Hepatocyte (in vitro differentiated cells): ENCODE measurements at regions not wholly inside any gene's neighbourhood (a gene's known extent, or its start where the extent isn't known, plus 50 kb on each side); places are given as distances from the start of the nearest gene placed in this dataset.

Experiments used
- DNase-seq: peaks from one replicate; pipeline ENCODE4 v3.0.0-alpha.2; 2016; ENCODE audit warnings: low spot score
- H2AFZ ChIP-seq: fragments of 200-600 bp; sonication (generic); 2 replicates; pipeline ENCODE4 v1.6.0; 2016; ENCODE audit warnings: antibody characterized with exemption, mild to moderate bottlenecking
- H3K27ac ChIP-seq: fragments of 200-600 bp; sonication (generic); 2 replicates; pipeline ENCODE4 v1.5.1; 2016; ENCODE audit warnings: mild to moderate bottlenecking
- H3K27me3 ChIP-seq: fragments of 200-600 bp; sonication (generic); 2 replicates; pipeline ENCODE4 v1.6.1; 2016
- H3K36me3 ChIP-seq: fragments of 200-600 bp; sonication (generic); replicated peaks from 2 replicates; pipeline ENCODE4 v1.5.1; 2016; ENCODE audit warnings: low read depth; ENCODE audit not compliant: insufficient read depth
- H3K4me1 ChIP-seq: fragments of 200-600 bp; sonication (generic); 2 replicates; pipeline ENCODE4 v1.5.1; 2016; ENCODE audit warnings: mild to moderate bottlenecking, moderate library complexity; ENCODE audit not compliant: insufficient read depth
- H3K4me2 ChIP-seq: fragments of 200-600 bp; sonication (generic); 2 replicates; pipeline ENCODE4 v1.6.0; 2016
- H3K4me3 ChIP-seq: fragments of 200-600 bp; sonication (generic); 2 replicates; pipeline ENCODE4 v1.5.1; 2016; ENCODE audit warnings: mild to moderate bottlenecking
- H3K79me2 ChIP-seq: fragments of 200-600 bp; sonication (generic); 2 replicates; pipeline ENCODE4 v1.6.0; 2017; ENCODE audit warnings: mild to moderate bottlenecking
- H3K9me2 ChIP-seq: fragments of 200-600 bp; sonication (generic); replicated peaks from 2 replicates; pipeline ENCODE4 v1.6.0; 2017; ENCODE audit warnings: mild to moderate bottlenecking; ENCODE audit not compliant: insufficient read depth
- H3K9me3 ChIP-seq: fragments of 200-600 bp; sonication (generic); 2 replicates; pipeline ENCODE4 v1.5.1; 2016; ENCODE audit warnings: low read depth, mild to moderate bottlenecking
- H4K20me1 ChIP-seq: fragments of 200-600 bp; sonication (generic); 2 replicates; pipeline ENCODE4 v1.6.0; 2016; ENCODE audit warnings: mild to moderate bottlenecking; ENCODE audit not compliant: insufficient read depth, poor library complexity, severe bottlenecking
- EZH2 ChIP-seq: fragments of 200-600 bp; sonication (generic); IDR thresholded peaks from 2 replicates; pipeline ENCODE4 v1.6.1; 2016; ENCODE audit warnings: antibody characterized with exemption, mild to moderate bottlenecking, borderline replicate concordance
- EZH2phosphoT487 ChIP-seq: fragments of 200-600 bp; sonication (generic); IDR thresholded peaks from one replicate; pipeline ENCODE4 v1.6.1; 2018; ENCODE audit warnings: antibody characterized with exemption, mild to moderate bottlenecking, low read depth, moderate library complexity; ENCODE audit not compliant: unreplicated experiment, severe bottlenecking
- WGBS: methylation state at CpG from one replicate; pipeline ENCODE4 v1.1.6; 2016; ENCODE audit warnings: low lambda C conversion rate; ENCODE audit errors: missing lambda C conversion rate; 5-methylcytosine and 5-hydroxymethylcytosine counted together
- TF ChIP-seq, protein P1 (sequence below): fragments of 200-600 bp; sonication (generic); IDR thresholded peaks from 2 replicates; pipeline ENCODE4 v1.5.1; 2016; ENCODE audit warnings: antibody characterized with exemption, mild to moderate bottlenecking; ENCODE audit not compliant: poor library complexity

DNA sequence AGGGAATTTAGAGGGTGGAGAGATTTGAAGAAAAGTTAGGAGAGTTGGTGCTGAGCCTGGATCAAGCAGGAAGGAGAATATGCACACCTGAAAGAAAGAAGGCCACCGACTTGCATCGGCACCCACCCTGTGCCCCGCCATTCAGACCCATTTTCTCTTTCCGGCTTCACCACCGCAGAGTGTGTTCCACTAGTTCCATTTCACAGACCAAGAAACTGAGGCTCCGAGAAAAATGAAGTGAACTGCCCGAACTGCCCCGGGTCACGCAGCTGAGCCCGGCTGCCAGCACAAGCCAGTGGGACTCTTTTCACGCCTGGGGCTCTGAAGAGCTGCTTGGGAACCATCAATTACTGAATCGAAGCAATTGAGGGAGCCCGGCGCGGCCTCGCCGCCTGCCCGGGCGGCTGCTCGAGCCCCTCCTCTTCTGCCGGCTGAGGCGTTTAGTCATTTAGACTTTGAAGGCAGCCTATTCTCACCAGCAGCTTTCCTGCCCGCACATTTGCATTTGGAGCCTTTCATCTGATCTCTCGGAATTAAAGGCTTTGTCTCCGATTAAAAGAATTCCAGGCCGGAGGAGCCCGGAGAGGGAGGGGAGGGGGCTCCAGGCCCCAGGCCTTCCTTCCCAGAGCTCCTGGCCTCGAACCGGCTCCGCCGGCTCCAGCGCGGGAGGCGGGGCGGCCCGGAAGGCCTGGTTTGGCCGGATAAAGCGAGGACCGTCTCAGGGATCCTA lies 140.2 kb upstream of the PJA1 start:
- no peak for DNase-seq
- H3K4me3 ChIP-seq: no peak overlapping the region
- no peaks in the 10 kb centered on the region for H3K36me3 ChIP-seq
- H3K9me2 ChIP-seq: no peaks in the 10 kb centered on the region
- H3K9me3 ChIP-seq: no peaks in the 10 kb centered on the region
- H3K27me3 ChIP-seq: no peaks in the 10 kb centered on the region
- H3K4me1 ChIP-seq: peaks cover 10% of the 10 kb centered on the region
- H3K79me2 ChIP-seq: no peaks in the 10 kb centered on the region
- no peaks in the 10 kb centered on the region for H4K20me1 ChIP-seq
- H3K27ac ChIP-seq: no peak overlapping the region
- TF ChIP-seq EZH2phosphoT487 (no peak), EZH2 (no peak)
- TF ChIP-seq, protein P1, sequence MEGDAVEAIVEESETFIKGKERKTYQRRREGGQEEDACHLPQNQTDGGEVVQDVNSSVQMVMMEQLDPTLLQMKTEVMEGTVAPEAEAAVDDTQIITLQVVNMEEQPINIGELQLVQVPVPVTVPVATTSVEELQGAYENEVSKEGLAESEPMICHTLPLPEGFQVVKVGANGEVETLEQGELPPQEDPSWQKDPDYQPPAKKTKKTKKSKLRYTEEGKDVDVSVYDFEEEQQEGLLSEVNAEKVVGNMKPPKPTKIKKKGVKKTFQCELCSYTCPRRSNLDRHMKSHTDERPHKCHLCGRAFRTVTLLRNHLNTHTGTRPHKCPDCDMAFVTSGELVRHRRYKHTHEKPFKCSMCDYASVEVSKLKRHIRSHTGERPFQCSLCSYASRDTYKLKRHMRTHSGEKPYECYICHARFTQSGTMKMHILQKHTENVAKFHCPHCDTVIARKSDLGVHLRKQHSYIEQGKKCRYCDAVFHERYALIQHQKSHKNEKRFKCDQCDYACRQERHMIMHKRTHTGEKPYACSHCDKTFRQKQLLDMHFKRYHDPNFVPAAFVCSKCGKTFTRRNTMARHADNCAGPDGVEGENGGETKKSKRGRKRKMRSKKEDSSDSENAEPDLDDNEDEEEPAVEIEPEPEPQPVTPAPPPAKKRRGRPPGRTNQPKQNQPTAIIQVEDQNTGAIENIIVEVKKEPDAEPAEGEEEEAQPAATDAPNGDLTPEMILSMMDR: no peak
- peak overlapping the region; percentile 51 for H3K4me2 ChIP-seq
- no peak overlapping the region for H2AFZ ChIP-seq
- 62% methylated on average over 39 of the region's 39 CpGs for WGBS

DNA sequence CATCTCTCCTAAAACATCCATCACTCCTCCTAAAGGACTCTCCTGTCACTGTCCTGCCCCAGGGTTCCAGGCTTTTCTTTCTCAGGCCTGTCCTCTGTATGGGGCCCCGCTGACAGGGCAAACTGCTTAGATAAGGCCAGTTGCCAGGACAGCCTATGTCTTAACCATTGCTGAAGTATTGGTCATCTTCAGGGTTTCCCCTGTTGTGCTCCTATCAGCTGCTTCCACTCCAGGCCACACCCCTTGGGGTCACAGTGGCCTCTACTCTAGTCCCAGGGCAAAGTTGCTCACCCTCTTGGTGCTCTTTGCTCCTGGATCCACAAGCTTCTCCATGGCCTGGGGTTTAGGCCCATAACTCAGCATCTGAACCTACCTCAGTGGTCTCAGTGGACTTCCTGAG lies 138.0 kb upstream of the PJA1 start:
- peak; percentile 31 for DNase-seq
- WGBS: 50% methylated on average over 1 of the region's 1 CpG
- Histone ChIP-seq H3K9me3 (no peaks in the 10 kb centered on the region), H4K20me1 (no peaks in the 10 kb centered on the region), H3K27me3 (no peaks in the 10 kb centered on the region), H2AFZ (no peak overlapping the region), H3K27ac (no peak overlapping the region), H3K4me1 (no peaks in the 10 kb centered on the region), H3K4me3 (no peak overlapping the region), H3K4me2 (no peak overlapping the region), H3K36me3 (no peaks in the 10 kb centered on the region), H3K79me2 (no peaks in the 10 kb centered on the region), H3K9me2 (no peaks in the 10 kb centered on the region)
- TF ChIP-seq EZH2phosphoT487 (no peak), EZH2 (no peak)
- TF ChIP-seq, protein P1: no peak

DNA sequence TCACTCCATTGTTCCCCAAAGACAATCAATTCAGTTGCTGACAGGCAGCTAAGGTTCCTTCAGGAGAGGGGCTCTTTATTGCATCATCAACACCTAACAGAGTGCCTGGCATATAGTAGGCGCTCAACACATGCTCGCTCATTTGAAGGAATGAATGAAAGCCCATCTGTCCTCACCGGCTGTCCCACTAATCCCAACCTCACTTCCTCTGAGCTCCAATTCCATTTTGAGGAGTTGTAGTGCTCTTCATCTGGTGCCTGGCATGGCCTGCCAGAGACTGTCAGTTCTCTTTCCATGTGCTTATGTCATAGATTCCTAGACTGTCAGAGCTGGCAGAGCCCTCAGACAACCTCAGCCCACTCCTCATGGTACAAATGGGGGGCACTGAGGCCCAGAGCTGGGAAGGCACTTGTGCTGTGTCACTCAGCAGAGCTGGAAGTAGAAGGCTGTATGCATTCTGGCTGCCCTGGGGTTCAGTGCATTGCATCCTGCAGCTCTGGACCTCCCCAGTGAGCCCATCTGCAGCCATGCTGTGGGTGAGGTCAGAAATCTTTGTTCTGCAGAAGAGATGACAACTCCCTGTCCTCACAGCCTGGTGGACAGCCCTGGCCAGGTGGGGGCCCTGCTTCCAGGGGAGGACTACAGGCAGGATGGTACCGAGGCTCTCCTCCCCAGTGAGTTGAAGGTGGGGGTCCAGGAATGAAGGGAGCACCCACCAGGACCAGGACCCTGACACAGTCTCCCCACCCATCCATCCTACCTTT lies 134.9 kb upstream of the PJA1 start:
- Histone ChIP-seq H3K4me3 (no peak overlapping the region), H3K27me3 (no peaks in the 10 kb centered on the region), H3K36me3 (no peaks in the 10 kb centered on the region), H3K4me2 (no peak overlapping the region), H2AFZ (no peak overlapping the region), H4K20me1 (no peaks in the 10 kb centered on the region), H3K9me2 (no peaks in the 10 kb centered on the region), H3K4me1 (no peaks in the 10 kb centered on the region), H3K27ac (no peak overlapping the region), H3K79me2 (no peaks in the 10 kb centered on the region), H3K9me3 (no peaks in the 10 kb centered on the region)
- TF ChIP-seq EZH2: no peak
- TF ChIP-seq, protein P1: no peak
- TF ChIP-seq EZH2phosphoT487: no peak
- DNase-seq: no peak
- 74% methylated on average over 4 of the region's 4 CpGs for WGBS
